Epithelial cell of esophagus (primary cell): ENCODE measurements at regions not wholly inside any gene's neighbourhood (a gene's known extent, or its start where the extent isn't known, plus 50 kb on each side); places are given as distances from the start of the nearest gene placed in this dataset.

Source experiments
- DNase-seq: peaks from one replicate; pipeline ENCODE4 v3.0.0; 2010; ENCODE audit warnings: low read depth
- H3K4me3 ChIP-seq: 2 replicates; pipeline ENCODE4 v1.5.1; 2011; ENCODE audit warnings: mild to moderate bottlenecking, low read length, control low read depth
- TF ChIP-seq, protein P1 (sequence below): IDR thresholded peaks from 2 replicates; pipeline ENCODE4 v1.5.1; 2011; ENCODE audit warnings: low read depth, mild to moderate bottlenecking, low read length, control low read depth, inconsistent platforms; ENCODE audit not compliant: insufficient read depth; ENCODE audit errors: missing control alignments

DNA sequence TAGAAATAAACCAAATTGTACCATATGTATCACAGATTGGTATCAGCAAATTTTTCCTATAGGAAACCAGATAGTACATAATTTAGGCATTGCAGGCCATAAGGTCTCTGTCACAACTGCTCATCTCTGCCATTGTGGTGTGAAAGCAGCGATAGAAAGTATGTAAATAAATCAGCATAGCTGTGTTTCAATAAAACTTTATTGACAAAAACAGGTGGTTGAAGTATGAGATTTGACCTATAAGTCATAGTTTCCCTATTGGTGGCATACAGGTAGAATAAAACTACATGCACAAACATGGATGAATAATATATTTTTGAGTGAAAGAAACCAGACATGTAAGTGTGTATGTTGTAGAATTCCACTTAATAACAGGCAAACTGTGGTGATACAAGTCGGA, 1454.9 kb downstream of the REEP3 start:
- DNase-seq: no peak
- no peak overlapping the region for H3K4me3 ChIP-seq
- TF ChIP-seq, protein P1, sequence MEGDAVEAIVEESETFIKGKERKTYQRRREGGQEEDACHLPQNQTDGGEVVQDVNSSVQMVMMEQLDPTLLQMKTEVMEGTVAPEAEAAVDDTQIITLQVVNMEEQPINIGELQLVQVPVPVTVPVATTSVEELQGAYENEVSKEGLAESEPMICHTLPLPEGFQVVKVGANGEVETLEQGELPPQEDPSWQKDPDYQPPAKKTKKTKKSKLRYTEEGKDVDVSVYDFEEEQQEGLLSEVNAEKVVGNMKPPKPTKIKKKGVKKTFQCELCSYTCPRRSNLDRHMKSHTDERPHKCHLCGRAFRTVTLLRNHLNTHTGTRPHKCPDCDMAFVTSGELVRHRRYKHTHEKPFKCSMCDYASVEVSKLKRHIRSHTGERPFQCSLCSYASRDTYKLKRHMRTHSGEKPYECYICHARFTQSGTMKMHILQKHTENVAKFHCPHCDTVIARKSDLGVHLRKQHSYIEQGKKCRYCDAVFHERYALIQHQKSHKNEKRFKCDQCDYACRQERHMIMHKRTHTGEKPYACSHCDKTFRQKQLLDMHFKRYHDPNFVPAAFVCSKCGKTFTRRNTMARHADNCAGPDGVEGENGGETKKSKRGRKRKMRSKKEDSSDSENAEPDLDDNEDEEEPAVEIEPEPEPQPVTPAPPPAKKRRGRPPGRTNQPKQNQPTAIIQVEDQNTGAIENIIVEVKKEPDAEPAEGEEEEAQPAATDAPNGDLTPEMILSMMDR: no peak

DNA sequence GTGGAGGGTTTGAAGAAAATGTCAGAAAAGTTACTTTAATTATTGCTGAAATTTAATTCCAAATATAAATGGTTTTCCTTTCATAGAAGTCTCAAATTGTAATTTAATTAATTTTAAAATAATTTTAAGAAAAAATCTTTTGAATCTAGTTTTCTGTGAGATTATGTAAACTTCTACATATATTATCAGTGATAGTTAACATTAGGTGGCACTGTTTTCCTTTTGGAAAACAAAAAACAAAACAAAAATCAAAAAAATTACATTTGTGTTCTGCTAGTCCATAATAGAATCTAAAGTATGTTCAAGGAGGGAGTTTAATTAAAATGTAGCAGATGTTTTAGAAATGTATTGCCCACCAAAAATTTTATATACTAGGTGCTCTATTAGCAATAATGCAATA, 1456.7 kb downstream of the REEP3 start:
- no peak overlapping the region for H3K4me3 ChIP-seq
- TF ChIP-seq, protein P1: no peak
- no peak for DNase-seq

DNA sequence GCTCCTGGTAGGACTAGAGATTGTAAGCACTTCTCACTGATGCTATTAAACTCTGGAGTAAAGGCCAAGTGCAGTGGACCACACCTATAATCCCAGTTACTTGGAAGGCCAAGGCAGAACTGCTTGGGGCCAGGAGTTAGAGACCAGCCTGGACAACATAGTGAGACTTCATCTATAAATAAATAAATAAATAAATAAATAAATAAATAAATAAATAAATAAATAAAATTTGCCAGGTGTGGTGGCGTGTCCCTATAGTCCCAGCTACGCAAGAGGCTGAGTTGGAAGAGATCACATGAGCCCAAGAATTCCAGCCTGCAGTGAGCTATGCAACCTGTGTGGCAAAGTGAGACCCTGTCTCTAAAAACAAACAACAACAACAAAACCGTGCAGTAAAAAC, 1475.7 kb downstream of the REEP3 start:
- H3K4me3 ChIP-seq: no peak overlapping the region
- no peak for DNase-seq
- TF ChIP-seq, protein P1: no peak

DNA sequence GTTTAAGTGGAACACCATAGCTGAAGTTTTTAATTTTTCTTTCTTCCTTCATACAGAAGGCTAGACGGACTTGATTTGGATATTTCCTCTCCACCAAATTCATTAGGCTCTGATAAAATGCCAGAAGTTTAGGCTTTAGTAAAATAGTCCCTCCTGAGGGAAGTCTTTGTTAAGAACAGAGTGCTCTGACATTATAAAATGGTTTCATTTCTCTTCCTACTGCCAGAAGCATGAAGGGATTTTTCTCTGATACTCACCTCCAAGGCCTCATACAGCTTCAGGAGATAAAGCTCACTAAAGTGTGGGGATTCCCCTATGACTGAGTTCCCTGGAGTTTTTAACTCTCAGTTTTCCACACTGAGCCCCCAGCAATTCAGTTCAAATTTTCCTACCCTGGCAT, 1489.6 kb downstream of the REEP3 start:
- no peak for DNase-seq
- no peak overlapping the region for H3K4me3 ChIP-seq
- TF ChIP-seq, protein P1: no peak

DNA sequence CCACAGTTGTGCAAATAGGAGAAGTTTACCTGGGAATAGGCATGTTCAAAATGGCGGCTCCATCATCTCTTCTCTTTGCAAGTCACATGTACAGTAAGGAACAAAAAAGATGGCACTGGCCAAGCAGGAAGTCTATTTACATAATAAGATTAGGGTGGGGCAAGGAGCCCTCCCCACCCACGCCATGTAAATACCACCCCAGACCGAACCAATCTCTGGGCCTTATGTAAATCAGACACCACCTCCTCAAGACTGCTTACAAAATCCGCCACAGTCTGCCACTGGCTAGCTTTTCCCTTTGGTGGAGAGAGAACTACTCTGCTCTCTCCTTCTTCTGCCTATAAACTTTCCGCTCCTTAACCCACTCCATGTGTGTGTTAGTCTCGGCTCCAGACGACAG, 1496.3 kb downstream of the REEP3 start:
- no peak overlapping the region for H3K4me3 ChIP-seq
- TF ChIP-seq, protein P1: no peak
- no peak for DNase-seq

DNA sequence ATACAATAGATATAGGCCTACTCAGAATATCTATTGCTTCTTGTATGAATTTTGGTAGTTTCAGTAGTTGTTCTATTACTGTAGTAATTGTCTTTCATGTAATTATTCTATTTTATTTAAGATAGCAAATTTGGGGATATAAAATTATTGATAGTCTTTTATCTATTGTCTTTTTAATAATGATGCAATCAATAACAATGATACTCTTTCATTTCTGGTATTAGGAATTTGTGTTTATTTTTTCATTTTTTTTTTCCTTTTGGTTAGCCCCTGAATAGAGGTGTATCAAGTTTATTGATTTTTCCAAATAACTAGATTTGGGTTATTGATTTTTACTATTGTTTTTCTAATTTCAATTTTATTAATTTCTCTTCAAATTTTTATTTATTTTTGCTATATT, 1503.7 kb downstream of the REEP3 start:
- H3K4me3 ChIP-seq: no peak overlapping the region
- TF ChIP-seq, protein P1: no peak
- DNase-seq: no peak

DNA sequence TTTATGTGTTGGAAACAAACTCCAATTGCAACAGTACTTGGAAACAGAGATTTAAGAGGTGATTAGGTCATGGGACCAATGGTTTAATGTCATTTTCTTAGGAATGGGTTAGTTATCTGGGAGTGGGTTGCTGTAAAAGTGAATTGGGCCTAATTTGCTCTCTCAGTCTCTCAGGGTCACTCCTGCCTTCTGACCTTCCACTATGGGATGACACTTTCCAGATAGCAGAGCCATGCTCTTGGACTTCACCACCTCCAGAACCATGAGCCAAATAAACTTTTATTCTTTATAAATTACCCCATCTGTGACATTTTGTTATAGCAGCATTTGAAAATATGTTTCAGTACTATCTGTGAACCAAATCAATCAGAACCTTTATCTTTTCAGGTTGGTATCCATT, 1509.1 kb downstream of the REEP3 start:
- DNase-seq: no peak
- H3K4me3 ChIP-seq: no peak overlapping the region
- TF ChIP-seq, protein P1: no peak
